CD4-positive, CD25-positive, alpha-beta regulatory T cell (primary cell): ENCODE measurements at regions not wholly inside any gene's neighbourhood (a gene's known extent, or its start where the extent isn't known, plus 50 kb on each side); places are given as distances from the start of the nearest gene placed in this dataset.
"Not testable (repeated sequence)": the region's sequence is repeated elsewhere in the genome, so short reads cannot be mapped to it uniquely, and the experiment has no call there.

ENCODE experiments used
- ATAC-seq, 2 donors: fragments of 150-1000 bp; cut with Tn5 transposase; one replicate each; pipeline ENCODE4 v1.10.0; 2021; ENCODE audit warnings: low read depth in 2 of 2, moderate number of reproducible peaks in 2 of 2, moderate library complexity in 1 of 2
- DNase-seq, 3 donors: peaks; one replicate each; pipeline versions ENCODE4 v3.0.0 to v3.0.0-alpha.2; 2012 to 2022; ENCODE audit warnings: mixed read lengths in 1 of 3
- H3K27ac ChIP-seq: one replicate; pipeline ENCODE4 v1.7.0; 2013; ENCODE audit warnings: mild to moderate bottlenecking, low read length; ENCODE audit not compliant: insufficient read depth, poor library complexity, severe bottlenecking
- H3K27me3 ChIP-seq: one replicate; pipeline ENCODE4 v1.7.0; 2013; ENCODE audit warnings: low read length; ENCODE audit not compliant: control insufficient read depth, insufficient read depth
- H3K36me3 ChIP-seq: one replicate; pipeline ENCODE4 v1.7.0; 2013; ENCODE audit warnings: mild to moderate bottlenecking, low read length, moderate library complexity; ENCODE audit not compliant: control insufficient read depth, insufficient read depth
- H3K4me1 ChIP-seq: 2 replicates; pipeline ENCODE4 v1.7.0; 2013; ENCODE audit warnings: mild to moderate bottlenecking, low read length; ENCODE audit not compliant: insufficient read depth, control insufficient read depth, poor library complexity, severe bottlenecking
- H3K4me3 ChIP-seq: one replicate; pipeline ENCODE4 v1.7.0; 2013; ENCODE audit warnings: low read depth, mild to moderate bottlenecking, low read length, moderate library complexity
- H3K9me3 ChIP-seq, 2 experiments: 1 replicate in 1 of 2; 2 replicates in 1 of 2; pipeline ENCODE4 v1.7.0; 2013; ENCODE audit warnings: low read length in 2 of 2, mild to moderate bottlenecking in 1 of 2, moderate library complexity in 1 of 2; ENCODE audit not compliant: control insufficient read depth in 2 of 2
- H3K27ac Mint-ChIP-seq, 3 donors: one replicate each; pipeline ENCODE4 v1.8.0; 2020 to 2022; ENCODE audit warnings: mild to moderate bottlenecking in 3 of 3, mixed read lengths in 3 of 3, moderate library complexity in 2 of 3
- H3K27me3 Mint-ChIP-seq: one replicate; pipeline ENCODE4 v1.8.0; 2022; ENCODE audit warnings: mild to moderate bottlenecking, mixed read lengths
- H3K36me3 Mint-ChIP-seq: one replicate; pipeline ENCODE4 v1.8.0; 2020; ENCODE audit warnings: mixed read lengths
- H3K4me1 Mint-ChIP-seq, 4 donors: one replicate each; pipeline ENCODE4 v1.8.0; 2020 to 2022; ENCODE audit warnings: mixed read lengths in 4 of 4, mild to moderate bottlenecking in 1 of 4
- H3K4me3 Mint-ChIP-seq, 4 donors: one replicate each; pipeline ENCODE4 v1.8.0; 2020 to 2022; ENCODE audit warnings: mild to moderate bottlenecking in 4 of 4, mixed read lengths in 4 of 4, moderate library complexity in 3 of 4
- H3K9me3 Mint-ChIP-seq, 7 donors: one replicate each; pipeline ENCODE4 v1.8.0; 2020 to 2022; ENCODE audit warnings: mixed read lengths in 7 of 7, mild to moderate bottlenecking in 3 of 7, moderate library complexity in 2 of 7

DNA sequence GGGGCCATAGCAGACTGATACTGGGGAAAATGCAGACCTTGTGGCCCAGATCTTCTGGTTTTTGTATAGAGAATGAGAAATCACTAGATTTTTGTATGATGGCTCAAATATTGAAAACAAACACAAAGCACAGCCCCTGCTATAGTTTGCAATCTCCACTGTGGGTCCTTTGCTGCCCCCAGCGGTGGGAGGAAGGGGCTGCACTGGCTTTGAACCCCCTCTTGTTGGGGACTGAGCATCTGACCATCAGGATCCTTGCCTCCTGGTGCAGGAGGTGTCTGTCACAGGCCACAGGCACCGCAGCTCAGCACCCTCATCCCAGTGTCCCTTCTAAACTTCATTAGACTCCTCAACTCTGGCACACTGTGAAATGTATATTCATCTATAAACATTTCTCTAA lies 252.3 kb downstream of the BCL2L11 start:
- not testable (repeated sequence) for H3K4me3 ChIP-seq, H3K27ac Mint-ChIP-seq, DNase-seq, H3K36me3 ChIP-seq, H3K4me1 Mint-ChIP-seq, H3K9me3 Mint-ChIP-seq, H3K4me1 ChIP-seq, H3K4me3 Mint-ChIP-seq, H3K27ac ChIP-seq, ATAC-seq, H3K27me3 Mint-ChIP-seq, H3K27me3 ChIP-seq, H3K9me3 ChIP-seq, H3K36me3 Mint-ChIP-seq

DNA sequence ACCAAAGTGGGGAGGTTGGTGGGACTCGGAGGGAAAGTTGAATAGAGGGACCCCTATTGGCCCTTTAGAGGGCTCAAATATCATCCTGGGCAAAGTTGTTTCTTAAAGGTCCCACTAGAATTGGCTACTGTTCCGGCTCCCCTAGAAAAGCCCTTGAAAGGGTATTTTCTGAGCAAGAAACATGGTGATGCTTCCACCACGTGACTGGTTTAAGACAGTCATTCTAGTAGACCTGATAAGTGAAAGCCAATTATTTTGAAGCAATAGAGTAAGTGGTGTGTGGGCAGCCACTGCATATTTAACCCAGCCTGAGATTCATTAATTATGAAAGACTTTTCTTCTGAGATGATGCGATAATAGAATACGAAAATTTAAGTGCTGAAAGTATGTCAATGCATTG lies 253.3 kb downstream of the BCL2L11 start:
- H3K4me1 Mint-ChIP-seq, H3K4me1 ChIP-seq, H3K9me3 ChIP-seq, ATAC-seq, H3K27ac ChIP-seq, H3K4me3 ChIP-seq, H3K27me3 Mint-ChIP-seq, H3K27ac Mint-ChIP-seq, H3K36me3 ChIP-seq, H3K36me3 Mint-ChIP-seq, H3K9me3 Mint-ChIP-seq, H3K4me3 Mint-ChIP-seq, H3K27me3 ChIP-seq: not testable (repeated sequence)
- peak in 1 of 3 donors; percentile 27 for DNase-seq

DNA sequence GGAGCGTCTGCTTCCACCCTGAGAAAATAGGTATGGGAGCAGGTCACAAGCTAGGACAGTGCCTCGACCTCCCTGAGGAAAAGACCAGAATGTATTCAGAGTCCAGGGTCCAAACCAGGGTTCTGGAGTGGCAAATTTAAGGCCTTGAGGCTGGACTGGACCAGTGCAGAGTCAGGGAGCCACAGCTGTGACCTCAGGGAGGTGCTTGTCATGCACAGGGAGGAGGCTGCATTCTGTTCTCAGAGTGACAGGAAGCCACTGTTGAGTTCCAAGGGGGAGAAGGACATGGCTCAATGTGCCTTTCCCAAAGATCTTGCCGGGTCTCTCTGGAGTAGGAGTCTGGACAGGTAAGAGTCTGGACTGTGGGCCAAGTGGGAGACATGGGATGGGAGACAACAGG lies 254.0 kb downstream of the BCL2L11 start:
- ATAC-seq = peak; percentile 36 to 41
- not testable (repeated sequence) for H3K27me3 Mint-ChIP-seq, H3K36me3 Mint-ChIP-seq

DNA sequence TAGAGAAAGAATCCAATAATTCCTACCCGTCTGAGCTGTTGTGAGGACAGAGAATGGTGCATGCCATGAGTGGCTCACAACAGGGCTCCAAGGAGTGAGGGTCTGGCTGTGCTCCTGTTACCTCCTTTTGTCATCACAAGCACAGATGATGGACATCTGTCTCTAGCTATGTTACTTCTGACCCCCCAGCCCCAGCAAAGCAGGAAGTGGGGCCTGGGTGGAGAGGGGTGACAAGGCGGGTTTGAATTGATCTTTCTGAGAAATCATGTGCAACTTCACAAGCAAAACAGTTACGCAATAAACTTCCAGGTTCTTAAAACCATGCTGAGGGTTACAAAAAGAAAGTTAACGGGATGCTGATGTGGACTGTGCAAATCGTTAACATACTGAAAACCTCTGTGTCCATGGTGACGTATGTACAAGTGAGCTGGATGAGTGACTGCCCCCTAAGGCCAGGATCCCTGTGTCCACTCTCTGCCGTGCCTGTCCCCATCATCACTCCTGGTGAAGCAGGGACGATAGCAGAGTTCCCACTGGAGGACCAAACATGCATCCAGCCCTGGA lies 254.7 kb downstream of the BCL2L11 start:
- not testable (repeated sequence) for H3K27me3 Mint-ChIP-seq, H3K36me3 Mint-ChIP-seq, H3K4me1 Mint-ChIP-seq, H3K4me3 ChIP-seq, H3K27me3 ChIP-seq, H3K36me3 ChIP-seq, H3K4me1 ChIP-seq, H3K27ac ChIP-seq, DNase-seq, H3K9me3 ChIP-seq, H3K4me3 Mint-ChIP-seq, H3K27ac Mint-ChIP-seq, H3K9me3 Mint-ChIP-seq
- ATAC-seq = peak in 1 of 2 donors; percentile 5

More for the DNA sequence above, 254.0 kb downstream of the BCL2L11 start:
- H3K27ac ChIP-seq, H3K36me3 ChIP-seq, H3K4me3 ChIP-seq, H3K27me3 ChIP-seq, H3K4me1 Mint-ChIP-seq, H3K9me3 Mint-ChIP-seq, H3K27ac Mint-ChIP-seq, H3K4me1 ChIP-seq, H3K9me3 ChIP-seq, H3K4me3 Mint-ChIP-seq: not testable (repeated sequence)
- DNase-seq = peak in 1 of 3 donors; percentile 30

DNA sequence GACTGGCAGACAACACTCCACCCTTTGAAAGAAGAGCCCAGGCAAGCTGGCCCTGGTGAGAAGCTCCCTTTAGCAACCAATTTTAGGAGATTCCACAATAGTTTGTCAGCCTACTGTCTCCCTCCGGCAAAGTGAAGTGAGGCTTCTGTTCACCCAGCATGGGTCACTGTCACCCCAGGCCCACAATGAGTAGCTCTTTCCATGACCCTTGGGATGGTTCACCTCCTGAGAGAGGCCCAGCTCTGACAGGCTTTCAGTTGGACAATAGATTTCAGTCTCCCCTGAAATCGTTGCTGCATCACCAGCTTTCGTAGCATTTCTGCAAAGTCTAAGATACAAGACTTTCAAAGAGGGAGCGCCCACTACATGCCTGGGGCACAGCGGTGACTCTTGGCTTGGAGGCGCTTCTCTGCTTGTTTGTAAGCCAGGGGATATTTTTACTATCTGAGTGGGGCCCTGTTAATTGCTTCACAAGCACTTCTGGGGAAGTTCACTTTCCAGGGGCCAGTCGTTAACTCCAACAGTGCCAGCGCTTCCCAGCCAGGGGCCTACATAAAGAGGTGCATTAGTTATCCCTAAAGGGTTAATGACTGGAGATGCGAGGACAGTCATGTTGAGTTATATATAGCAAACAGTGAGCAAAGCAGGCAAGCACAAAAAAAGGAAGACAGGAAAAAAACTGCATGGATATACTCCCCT lies 255.7 kb downstream of the BCL2L11 start:
- not testable (repeated sequence) for ATAC-seq, H3K36me3 Mint-ChIP-seq, H3K4me1 ChIP-seq, H3K9me3 Mint-ChIP-seq, H3K27ac ChIP-seq, DNase-seq, H3K36me3 ChIP-seq, H3K9me3 ChIP-seq, H3K27me3 Mint-ChIP-seq, H3K27ac Mint-ChIP-seq, H3K27me3 ChIP-seq, H3K4me1 Mint-ChIP-seq, H3K4me3 ChIP-seq, H3K4me3 Mint-ChIP-seq

DNA sequence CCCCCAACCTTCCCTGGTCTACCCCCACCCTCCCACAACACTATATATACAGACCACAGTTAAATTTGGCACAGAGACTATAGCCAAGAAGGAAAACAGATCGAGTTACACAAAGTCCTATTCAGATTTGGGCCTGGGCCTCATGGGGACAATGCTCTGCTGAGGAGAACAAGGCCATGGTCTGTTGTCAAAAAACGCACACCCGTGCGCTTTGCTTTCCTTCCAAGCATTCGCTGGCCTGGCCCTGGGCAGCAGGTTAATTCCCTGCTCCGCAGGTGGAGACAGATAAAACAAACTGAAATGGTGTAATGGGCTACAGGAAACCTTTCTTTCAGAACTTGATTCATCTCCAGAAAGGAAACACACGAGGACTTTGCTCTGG lies 256.2 kb downstream of the BCL2L11 start:
- peak in 1 of 3 donors; percentile 5 for DNase-seq
- not testable (repeated sequence) for H3K36me3 ChIP-seq, H3K27me3 ChIP-seq, H3K4me1 Mint-ChIP-seq, H3K9me3 Mint-ChIP-seq, H3K4me3 Mint-ChIP-seq, H3K27me3 Mint-ChIP-seq, H3K27ac ChIP-seq, H3K27ac Mint-ChIP-seq, ATAC-seq, H3K4me3 ChIP-seq, H3K36me3 Mint-ChIP-seq, H3K4me1 ChIP-seq, H3K9me3 ChIP-seq

DNA sequence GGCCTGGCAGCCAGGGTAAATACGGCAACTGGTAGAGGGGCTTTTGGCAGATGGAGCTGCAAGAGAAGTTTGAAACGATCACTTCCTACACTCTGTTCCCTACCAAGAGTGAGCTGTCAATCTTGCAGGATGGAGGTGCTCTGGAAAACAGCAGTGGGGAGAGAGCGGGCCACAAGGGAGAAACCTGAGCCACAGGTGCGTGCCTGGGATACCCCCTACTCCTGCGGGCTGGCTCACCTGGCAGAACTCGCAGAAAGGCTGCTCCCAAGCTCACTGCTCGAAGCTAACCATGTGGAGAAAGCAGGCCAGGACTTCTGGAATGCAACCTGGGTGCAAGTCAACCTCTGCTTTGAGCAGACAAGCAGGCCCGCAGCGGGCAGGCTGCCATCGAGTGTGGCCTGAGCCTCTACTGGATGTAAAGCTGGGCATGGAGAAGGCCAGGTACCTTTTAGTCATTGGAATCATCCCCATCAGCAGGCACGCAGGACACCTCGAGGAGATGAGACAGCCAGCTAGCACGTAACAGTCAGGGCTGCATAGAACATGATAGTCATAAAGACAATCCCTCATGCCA lies 256.8 kb downstream of the BCL2L11 start:
- not testable (repeated sequence) for H3K4me3 Mint-ChIP-seq, H3K4me1 ChIP-seq, H3K4me1 Mint-ChIP-seq, H3K9me3 Mint-ChIP-seq, ATAC-seq, H3K36me3 Mint-ChIP-seq, H3K27me3 ChIP-seq, H3K27ac ChIP-seq, DNase-seq, H3K4me3 ChIP-seq, H3K9me3 ChIP-seq, H3K36me3 ChIP-seq, H3K27me3 Mint-ChIP-seq, H3K27ac Mint-ChIP-seq

DNA sequence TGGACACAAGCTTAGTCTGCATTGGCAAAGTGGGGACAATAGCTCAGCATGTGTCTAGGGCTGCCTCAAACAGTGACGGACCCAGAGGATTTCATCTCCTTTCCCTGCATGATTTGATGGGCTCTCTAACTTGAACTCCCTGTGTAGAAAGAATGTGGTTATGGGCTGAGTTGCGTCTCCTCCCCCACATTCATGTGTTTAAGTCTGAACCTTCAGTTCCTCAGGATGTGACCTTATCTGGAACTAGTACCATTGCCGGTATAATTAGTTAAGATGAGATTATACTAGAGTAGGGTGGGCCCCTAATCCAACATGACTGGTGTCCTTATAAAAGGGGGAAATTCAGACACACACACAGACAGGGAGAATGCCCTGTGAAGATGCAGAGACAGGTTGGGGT lies 257.6 kb downstream of the BCL2L11 start:
- not testable (repeated sequence) for DNase-seq, H3K27me3 Mint-ChIP-seq, H3K27me3 ChIP-seq, H3K36me3 Mint-ChIP-seq, H3K27ac Mint-ChIP-seq, H3K4me3 Mint-ChIP-seq, H3K27ac ChIP-seq, H3K9me3 Mint-ChIP-seq, H3K4me1 Mint-ChIP-seq, H3K9me3 ChIP-seq, H3K36me3 ChIP-seq, H3K4me1 ChIP-seq, H3K4me3 ChIP-seq
- peak; percentile 17 to 30 for ATAC-seq
